HG03469 (cell line): ENCODE measurements at regions not wholly inside any gene's neighbourhood (a gene's known extent, or its start where the extent isn't known, plus 50 kb on each side); places are given as distances from the start of the nearest gene placed in this dataset.
"Not testable (repeated sequence)": the region's sequence is repeated elsewhere in the genome, so short reads cannot be mapped to it uniquely, and the experiment has no call there.

Source experiments
- ATAC-seq: cut with Tn5 transposase; IDR thresholded peaks from one replicate; pipeline ENCODE4 v1.9.1; 2021; ENCODE audit warnings: mild to moderate bottlenecking, moderate library complexity, moderate number of reproducible peaks; ENCODE audit not compliant: unreplicated experiment

GRCh38 chr6:72530750-72531149 is 91.1 kb upstream of the KCNQ5 start:
- no peak for ATAC-seq

- ATAC-seq, result no peak
Observed at GRCh38 chr6:72533606-72534005, 88.3 kb upstream of the KCNQ5 start.

GRCh38 chr6:72534236-72534635 is 87.6 kb upstream of the KCNQ5 start:
- no peak for ATAC-seq

- no peak for ATAC-seq
Observed at GRCh38 chr6:72535124-72535523, 86.7 kb upstream of the KCNQ5 start.

- ATAC-seq, result no peak
Observed at GRCh38 chr6:72547020-72547419, 74.8 kb upstream of the KCNQ5 start.

GRCh38 chr6:72551470-72551869 is 70.4 kb upstream of the KCNQ5 start:
- no peak for ATAC-seq

GRCh38 chr6:72552938-72553337 is 68.9 kb upstream of the KCNQ5 start:
- ATAC-seq, result no peak

- ATAC-seq, result no peak
Observed at GRCh38 chr6:72553531-72554511, 68.0 kb upstream of the KCNQ5 start.

GRCh38 chr6:72554761-72555221 is 67.1 kb upstream of the KCNQ5 start:
- no peak for ATAC-seq

GRCh38 chr6:72559067-72559466 is 62.8 kb upstream of the KCNQ5 start:
- no peak for ATAC-seq

GRCh38 chr6:72559555-72559954 is 62.3 kb upstream of the KCNQ5 start:
- no peak for ATAC-seq

GRCh38 chr6:72560721-72561593 is 60.9 kb upstream of the KCNQ5 start:
- no peak for ATAC-seq

GRCh38 chr6:72561629-72562028 is 60.2 kb upstream of the KCNQ5 start:
- ATAC-seq, result no peak

GRCh38 chr6:72564231-72564630 is 57.6 kb upstream of the KCNQ5 start:
- ATAC-seq, result no peak

- ATAC-seq, result not testable (repeated sequence)
Observed at GRCh38 chr6:72571993-72572392, 49.9 kb upstream of the KCNQ5 start.
